ENCODE measurements at regions not wholly inside any gene's neighbourhood (a gene's known extent, or its start where the extent isn't known, plus 50 kb on each side); places are given as distances from the start of the nearest gene placed in this dataset.
"Not testable (repeated sequence)": the region's sequence is repeated elsewhere in the genome, so short reads cannot be mapped to it uniquely, and the experiment has no call there.

GRCh38 chrX:148265829-148266228, 234.6 kb upstream of the AFF2 start:
- no peak for DNase-seq (ENCODE audit: low spot score)

- no peak for DNase-seq (ENCODE audit: low spot score)
These were observed 231.7 kb upstream of the AFF2 start for GRCh38 chrX:148268673-148269072.

- DNase-seq (ENCODE audit: low spot score) = no peak
These were observed 230.9 kb upstream of the AFF2 start for GRCh38 chrX:148269513-148269912.

- DNase-seq (ENCODE audit: low spot score) = no peak
These were observed 229.9 kb upstream of the AFF2 start for GRCh38 chrX:148270499-148270898.

GRCh38 chrX:148271263-148271662, 229.2 kb upstream of the AFF2 start:
- peak; percentile 30 for DNase-seq (ENCODE audit: low spot score)

- no peak for DNase-seq (ENCODE audit: low spot score)
These were observed 218.5 kb upstream of the AFF2 start for GRCh38 chrX:148281920-148282319.

- no peak for DNase-seq (ENCODE audit: low spot score)
These were observed 217.9 kb upstream of the AFF2 start for GRCh38 chrX:148282504-148282903.

GRCh38 chrX:148284056-148284455, 216.4 kb upstream of the AFF2 start:
- DNase-seq (ENCODE audit: low spot score) = no peak

- DNase-seq (ENCODE audit: low spot score) = no peak
These were observed 215.6 kb upstream of the AFF2 start for GRCh38 chrX:148284821-148285220.

GRCh38 chrX:148288451-148288850, 212.0 kb upstream of the AFF2 start:
- no peak for DNase-seq (ENCODE audit: low spot score)

GRCh38 chrX:148290041-148290440, 210.4 kb upstream of the AFF2 start:
- DNase-seq (ENCODE audit: low spot score) = no peak

- DNase-seq (ENCODE audit: low spot score) = no peak
These were observed 209.5 kb upstream of the AFF2 start for GRCh38 chrX:148290931-148291330.

GRCh38 chrX:148298737-148299136, 201.7 kb upstream of the AFF2 start:
- peak; percentile 79 for DNase-seq (ENCODE audit: low spot score)

GRCh38 chrX:148305214-148305613, 195.2 kb upstream of the AFF2 start:
- DNase-seq (ENCODE audit: low spot score) = not testable (repeated sequence)

GRCh38 chrX:148309413-148309812, 191.0 kb upstream of the AFF2 start:
- DNase-seq (ENCODE audit: low spot score) = no peak

- no peak for DNase-seq (ENCODE audit: low spot score)
These were observed 189.8 kb upstream of the AFF2 start for GRCh38 chrX:148310426-148311165.

GRCh38 chrX:148311544-148311943, 188.9 kb upstream of the AFF2 start:
- no peak for DNase-seq (ENCODE audit: low spot score)

GRCh38 chrX:148314876-148315275, 185.5 kb upstream of the AFF2 start:
- no peak for DNase-seq (ENCODE audit: low spot score)

- no peak for DNase-seq (ENCODE audit: low spot score)
These were observed 184.0 kb upstream of the AFF2 start for GRCh38 chrX:148316446-148316845.

GRCh38 chrX:148322906-148323305, 177.5 kb upstream of the AFF2 start:
- DNase-seq (ENCODE audit: low spot score) = no peak

GRCh38 chrX:148333989-148334388, 166.4 kb upstream of the AFF2 start:
- no peak for DNase-seq (ENCODE audit: low spot score)

GRCh38 chrX:148337873-148338272, 162.5 kb upstream of the AFF2 start:
- DNase-seq (ENCODE audit: low spot score) = no peak

- no peak for DNase-seq (ENCODE audit: low spot score)
These were observed 145.5 kb upstream of the AFF2 start for GRCh38 chrX:148354916-148355315.

- no peak for DNase-seq (ENCODE audit: low spot score)
These were observed 138.8 kb upstream of the AFF2 start for GRCh38 chrX:148361641-148362040.

All from A172 (cell line).